ENCODE measurements at regions not wholly inside any gene's neighbourhood (a gene's known extent, or its start where the extent isn't known, plus 50 kb on each side); places are given as distances from the start of the nearest gene placed in this dataset.

DNA sequence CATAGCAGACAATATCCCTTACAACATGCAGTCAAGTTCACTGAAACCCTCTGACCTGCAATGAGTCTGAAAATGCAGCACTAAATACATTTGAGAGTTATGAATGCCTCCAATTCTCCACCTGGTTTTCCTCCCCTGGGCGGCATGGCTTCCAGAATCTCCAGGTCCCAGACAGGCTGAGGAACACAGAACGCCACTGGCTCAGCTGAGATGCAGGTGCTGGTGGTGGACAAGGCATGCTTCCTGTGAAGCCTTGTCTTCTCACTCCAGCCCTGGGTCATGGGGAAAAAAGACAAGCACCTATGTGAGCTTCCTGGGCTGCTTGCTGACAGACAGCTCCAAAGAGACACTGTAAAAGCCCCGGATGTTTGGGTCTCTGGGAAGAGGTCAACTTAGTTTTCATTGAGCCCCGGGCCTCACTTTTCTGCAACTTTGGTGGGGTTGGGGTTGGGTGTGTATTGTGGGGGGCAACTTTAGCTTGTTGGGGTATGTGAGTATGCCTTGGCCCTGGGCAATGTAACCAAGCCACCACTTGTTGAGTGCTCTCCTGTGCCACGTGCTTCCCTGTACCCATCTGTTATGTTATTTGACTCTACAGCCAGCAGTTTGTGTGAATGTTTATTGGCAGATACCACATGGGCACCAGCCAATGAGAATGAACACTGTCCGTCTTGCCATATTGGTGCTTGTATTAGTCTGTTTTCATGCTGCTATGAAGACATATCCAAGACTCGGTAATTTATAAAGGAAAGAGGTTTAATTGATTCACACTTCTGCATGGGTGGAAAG lies 127.8 kb downstream of the EMX2 start:
- no peak for DNase-seq (ENCODE audit: low spot score)

DNA sequence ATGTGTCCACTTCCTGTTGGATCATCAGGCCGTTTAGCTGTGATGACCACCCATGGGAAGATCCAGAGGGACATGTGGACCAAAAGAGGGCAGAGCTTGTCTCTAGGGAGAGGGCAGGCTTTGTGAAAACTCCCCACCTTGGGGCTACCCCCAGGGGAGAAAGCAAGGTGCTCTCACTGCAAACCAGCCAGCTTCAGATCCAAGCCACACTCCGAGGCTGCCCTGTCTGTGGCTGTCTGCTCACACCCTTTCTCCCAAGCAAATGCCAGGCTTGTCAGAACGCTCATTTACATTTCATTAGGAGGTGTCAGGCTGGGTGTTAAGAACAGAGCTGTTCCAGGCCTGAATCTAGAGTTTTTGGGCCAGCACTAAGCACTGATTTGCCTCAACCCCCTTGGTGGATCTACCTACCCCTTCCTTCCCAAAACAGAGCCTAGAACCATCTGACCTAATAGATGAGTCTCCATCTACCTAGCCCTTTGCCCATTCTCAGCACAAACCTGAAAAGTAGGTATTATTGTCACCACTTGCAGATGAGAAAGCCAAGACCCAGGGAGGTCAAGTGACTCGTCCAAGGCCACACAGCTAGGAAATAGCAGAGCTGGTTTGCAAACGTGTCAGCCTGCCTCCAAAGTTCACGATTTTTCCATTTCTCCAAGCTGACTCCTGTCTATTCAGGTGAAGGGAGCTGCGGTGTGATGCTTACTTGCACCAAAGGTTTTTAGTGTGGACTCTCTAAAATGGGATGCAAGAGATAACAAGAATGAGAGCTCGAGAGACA lies 130.9 kb downstream of the EMX2 start:
- DNase-seq (ENCODE audit: low spot score) = no peak

DNA sequence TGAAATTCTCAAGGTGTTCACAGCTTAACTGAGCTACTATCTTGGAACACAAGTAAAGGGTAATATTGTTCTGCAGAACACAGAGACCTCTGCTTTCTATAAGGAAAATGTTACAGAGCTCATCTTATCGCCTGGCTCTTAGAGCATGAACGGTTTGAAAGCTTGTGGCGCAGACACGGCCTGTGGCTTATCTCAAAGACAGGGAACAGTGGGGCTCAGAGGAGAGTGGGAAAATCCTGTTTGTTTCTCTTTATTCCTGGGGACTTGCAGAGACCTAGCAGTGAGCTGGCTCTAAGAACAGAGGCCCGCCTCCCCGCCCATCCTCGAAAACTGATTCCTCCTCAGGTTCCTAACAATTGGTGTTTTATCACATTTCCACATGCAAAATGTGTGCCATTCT lies 131.7 kb downstream of the EMX2 start:
- DNase-seq (ENCODE audit: low spot score) = no peak

GRCh38 chr10:117674646-117675045 lies 132.1 kb downstream of the EMX2 start:
- DNase-seq (ENCODE audit: low spot score) = no peak

GRCh38 chr10:117675514-117676055 lies 133.0 kb downstream of the EMX2 start:
- no peak for DNase-seq (ENCODE audit: low spot score)

DNA sequence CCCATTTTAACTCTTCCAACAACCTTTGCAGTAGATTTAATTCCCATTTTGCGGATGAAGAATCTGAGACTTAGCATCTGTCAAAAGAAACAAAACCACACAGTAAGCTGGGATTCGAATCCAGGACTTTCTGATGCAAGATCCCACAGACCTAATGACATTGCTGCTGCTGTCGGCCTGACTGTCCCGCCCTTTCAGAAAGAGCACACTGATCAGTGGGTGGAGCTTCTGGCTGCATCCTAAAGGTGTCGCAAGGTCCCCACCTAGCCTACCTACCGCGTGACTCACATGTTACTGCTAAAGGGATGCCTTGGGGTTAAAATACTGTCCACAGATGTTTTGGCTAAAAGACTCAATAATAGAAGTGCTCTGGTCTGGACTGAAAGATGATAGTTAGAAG lies 134.7 kb downstream of the EMX2 start:
- DNase-seq (ENCODE audit: low spot score) = no peak

- no peak for DNase-seq (ENCODE audit: low spot score)
Observed at GRCh38 chr10:117677890-117678500, 135.4 kb downstream of the EMX2 start.

- no peak for DNase-seq (ENCODE audit: low spot score)
Observed at GRCh38 chr10:117680601-117681000, 138.1 kb downstream of the EMX2 start.

DNA sequence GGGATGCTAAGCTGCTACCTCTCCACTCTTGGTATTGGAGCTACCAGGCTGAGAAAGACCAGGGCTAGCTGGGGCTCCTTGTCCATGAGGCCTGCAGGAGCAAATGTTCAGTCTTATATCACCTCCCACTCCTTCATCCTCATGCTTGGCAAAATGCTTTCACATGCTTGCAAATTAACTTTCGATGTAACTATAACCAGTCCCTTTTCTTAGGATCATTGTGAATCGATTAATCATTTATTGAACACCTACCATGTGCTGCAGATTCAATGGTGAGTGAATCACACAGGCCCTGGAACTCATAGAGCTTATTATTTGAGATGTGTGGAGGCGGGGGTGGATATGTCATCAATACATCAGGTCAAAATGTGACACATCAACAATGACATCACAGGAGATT lies 138.6 kb downstream of the EMX2 start:
- DNase-seq (ENCODE audit: low spot score) = no peak

- DNase-seq (ENCODE audit: low spot score) = no peak
Observed at GRCh38 chr10:117684046-117684610, 141.6 kb downstream of the EMX2 start.

GRCh38 chr10:117684672-117685211 lies 142.2 kb downstream of the EMX2 start:
- no peak for DNase-seq (ENCODE audit: low spot score)

- no peak for DNase-seq (ENCODE audit: low spot score)
Observed at GRCh38 chr10:117685431-117685830, 142.9 kb downstream of the EMX2 start.

GRCh38 chr10:117686606-117687005 lies 144.1 kb downstream of the EMX2 start:
- no peak for DNase-seq (ENCODE audit: low spot score)

DNA sequence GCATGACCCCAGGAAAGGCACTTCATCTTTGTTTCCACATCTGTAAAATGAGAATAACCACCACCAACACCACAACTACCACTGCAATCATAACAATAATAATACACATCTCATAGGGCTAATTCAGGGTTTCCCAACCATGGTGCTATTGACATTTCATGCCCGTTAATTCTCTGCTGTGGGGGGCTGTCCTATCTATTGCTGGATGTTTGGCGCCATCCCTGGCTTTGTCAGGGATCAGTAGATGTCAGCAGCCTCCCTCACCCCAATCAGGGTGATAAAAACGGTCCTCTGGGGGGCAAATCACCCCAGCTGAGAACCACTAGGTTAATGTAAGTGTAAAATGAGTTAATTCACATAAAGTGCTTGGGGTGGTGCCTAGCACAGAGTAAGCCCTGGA lies 145.8 kb downstream of the EMX2 start:
- DNase-seq (ENCODE audit: low spot score) = no peak

DNA sequence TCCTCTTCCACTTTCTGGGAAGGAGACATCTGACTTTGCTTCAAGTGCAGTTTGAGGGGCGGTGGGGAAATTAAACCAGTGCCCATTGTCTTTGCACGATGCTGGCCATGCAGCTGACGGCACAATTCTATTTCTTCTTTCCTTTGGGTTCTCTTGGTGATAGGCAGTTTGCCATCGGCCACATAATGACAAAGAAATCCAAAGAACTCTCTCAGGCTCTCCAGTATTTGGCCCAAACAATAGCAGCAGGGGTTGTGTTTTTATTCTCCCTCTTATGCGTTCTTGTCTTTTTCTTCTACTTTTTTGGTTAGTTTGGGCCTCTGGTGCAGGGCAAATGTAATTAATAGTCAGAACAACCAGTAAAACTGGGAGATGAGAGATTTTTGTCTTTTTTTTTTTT lies 147.0 kb downstream of the EMX2 start:
- no peak for DNase-seq (ENCODE audit: low spot score)

- DNase-seq (ENCODE audit: low spot score) = no peak
Observed at GRCh38 chr10:117690359-117690758, 147.8 kb downstream of the EMX2 start.

DNA sequence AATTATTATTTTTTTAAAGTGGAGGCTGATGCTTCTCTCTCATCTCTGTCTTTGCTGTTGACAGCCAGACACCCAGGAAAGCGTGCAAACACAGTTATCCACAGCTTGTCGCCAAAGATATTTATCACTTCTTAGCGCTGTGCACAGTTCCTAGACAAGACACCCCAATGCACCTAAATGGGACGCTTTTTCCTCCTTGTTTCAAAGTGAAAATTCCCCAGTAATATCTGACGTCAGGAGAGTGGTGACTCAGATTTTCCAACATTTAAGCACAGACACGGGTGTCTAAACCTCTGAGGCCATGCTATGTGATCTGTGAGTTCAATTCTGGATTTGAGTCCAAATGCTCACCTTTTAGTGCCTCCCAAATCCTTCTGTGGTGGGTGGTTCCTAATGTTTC lies 151.6 kb downstream of the EMX2 start:
- no peak for DNase-seq (ENCODE audit: low spot score)

GRCh38 chr10:117697402-117697801 lies 154.9 kb downstream of the EMX2 start:
- DNase-seq (ENCODE audit: low spot score) = no peak

GRCh38 chr10:117698809-117699208 lies 156.3 kb downstream of the EMX2 start:
- no peak for DNase-seq (ENCODE audit: low spot score)

GRCh38 chr10:117699436-117700075 lies 157.0 kb downstream of the EMX2 start:
- DNase-seq (ENCODE audit: low spot score) = no peak

DNA sequence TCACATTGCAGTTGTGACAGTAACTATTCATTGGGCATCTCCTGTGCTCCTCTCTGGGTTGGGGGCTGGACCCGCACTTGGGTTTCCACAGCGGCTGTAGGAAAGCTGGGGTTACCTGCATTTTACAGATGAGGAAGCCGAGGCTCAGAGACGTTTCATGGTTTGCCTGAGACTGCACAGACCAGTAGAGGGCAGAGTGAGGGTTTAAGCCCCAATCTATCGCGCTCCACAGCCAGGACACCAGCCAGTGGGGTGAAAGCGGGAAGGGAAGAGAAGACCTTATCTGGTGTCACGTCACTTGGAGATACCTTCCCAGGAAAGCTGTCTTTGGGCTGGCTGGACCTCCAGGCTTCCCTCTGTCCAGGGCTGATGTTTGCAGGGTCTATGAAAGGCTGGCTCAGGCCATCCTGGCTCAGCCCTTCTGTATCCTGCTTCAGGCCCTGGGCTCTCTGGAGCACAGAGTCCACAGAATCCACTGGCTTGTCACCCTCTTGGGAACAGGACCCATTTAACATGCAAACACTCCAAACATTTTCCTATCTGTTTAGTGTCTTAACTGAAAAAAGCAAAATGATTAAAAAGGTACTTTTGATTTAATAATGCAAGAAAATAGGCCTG lies 167.7 kb downstream of the EMX2 start:
- DNase-seq (ENCODE audit: low spot score) = no peak

All from SK-N-DZ (cell line).